ENCODE measurements at regions not wholly inside any gene's neighbourhood (a gene's known extent, or its start where the extent isn't known, plus 50 kb on each side); places are given as distances from the start of the nearest gene placed in this dataset.

- TF ChIP-seq CTCF (IDR thresholded peaks at IDR 0.05; ENCODE audit: poor library complexity, severe bottlenecking), result no peak
- no peak for TF ChIP-seq POLR2AphosphoS5 (IDR thresholded peaks at IDR 0.05)
- no peak for TF ChIP-seq REST (IDR thresholded peaks at IDR 0.05; ENCODE audit: borderline replicate concordance)
Observed at GRCh38 chr9:105855987-105856386, 161.6 kb downstream of the TMEM38B start.

All from neural cell (in vitro differentiated cells).